CD4-positive, CD25-positive, alpha-beta regulatory T cell (primary cell): ENCODE measurements at regions not wholly inside any gene's neighbourhood (a gene's known extent, or its start where the extent isn't known, plus 50 kb on each side); places are given as distances from the start of the nearest gene placed in this dataset.
"Not testable (repeated sequence)": the region's sequence is repeated elsewhere in the genome, so short reads cannot be mapped to it uniquely, and the experiment has no call there.

Experiments used
- ATAC-seq, 2 donors: fragments of 150-1000 bp; cut with Tn5 transposase; one replicate each; pipeline ENCODE4 v1.10.0; 2021; ENCODE audit warnings: low read depth in 2 of 2, moderate number of reproducible peaks in 2 of 2, moderate library complexity in 1 of 2
- DNase-seq, 3 donors: peaks; one replicate each; pipeline versions ENCODE4 v3.0.0 to v3.0.0-alpha.2; 2012 to 2022; ENCODE audit warnings: mixed read lengths in 1 of 3
- H3K27ac ChIP-seq: one replicate; pipeline ENCODE4 v1.7.0; 2013; ENCODE audit warnings: mild to moderate bottlenecking, low read length; ENCODE audit not compliant: insufficient read depth, poor library complexity, severe bottlenecking
- H3K27me3 ChIP-seq: one replicate; pipeline ENCODE4 v1.7.0; 2013; ENCODE audit warnings: low read length; ENCODE audit not compliant: control insufficient read depth, insufficient read depth
- H3K36me3 ChIP-seq: one replicate; pipeline ENCODE4 v1.7.0; 2013; ENCODE audit warnings: mild to moderate bottlenecking, low read length, moderate library complexity; ENCODE audit not compliant: control insufficient read depth, insufficient read depth
- H3K4me1 ChIP-seq: 2 replicates; pipeline ENCODE4 v1.7.0; 2013; ENCODE audit warnings: mild to moderate bottlenecking, low read length; ENCODE audit not compliant: insufficient read depth, control insufficient read depth, poor library complexity, severe bottlenecking
- H3K4me3 ChIP-seq: one replicate; pipeline ENCODE4 v1.7.0; 2013; ENCODE audit warnings: low read depth, mild to moderate bottlenecking, low read length, moderate library complexity
- H3K9me3 ChIP-seq, 2 experiments: 1 replicate in 1 of 2; 2 replicates in 1 of 2; pipeline ENCODE4 v1.7.0; 2013; ENCODE audit warnings: low read length in 2 of 2, mild to moderate bottlenecking in 1 of 2, moderate library complexity in 1 of 2; ENCODE audit not compliant: control insufficient read depth in 2 of 2
- H3K27ac Mint-ChIP-seq, 3 donors: one replicate each; pipeline ENCODE4 v1.8.0; 2020 to 2022; ENCODE audit warnings: mild to moderate bottlenecking in 3 of 3, mixed read lengths in 3 of 3, moderate library complexity in 2 of 3
- H3K27me3 Mint-ChIP-seq: one replicate; pipeline ENCODE4 v1.8.0; 2022; ENCODE audit warnings: mild to moderate bottlenecking, mixed read lengths
- H3K36me3 Mint-ChIP-seq: one replicate; pipeline ENCODE4 v1.8.0; 2020; ENCODE audit warnings: mixed read lengths
- H3K4me1 Mint-ChIP-seq, 4 donors: one replicate each; pipeline ENCODE4 v1.8.0; 2020 to 2022; ENCODE audit warnings: mixed read lengths in 4 of 4, mild to moderate bottlenecking in 1 of 4
- H3K4me3 Mint-ChIP-seq, 4 donors: one replicate each; pipeline ENCODE4 v1.8.0; 2020 to 2022; ENCODE audit warnings: mild to moderate bottlenecking in 4 of 4, mixed read lengths in 4 of 4, moderate library complexity in 3 of 4
- H3K9me3 Mint-ChIP-seq, 7 donors: one replicate each; pipeline ENCODE4 v1.8.0; 2020 to 2022; ENCODE audit warnings: mixed read lengths in 7 of 7, mild to moderate bottlenecking in 3 of 7, moderate library complexity in 2 of 7

DNA sequence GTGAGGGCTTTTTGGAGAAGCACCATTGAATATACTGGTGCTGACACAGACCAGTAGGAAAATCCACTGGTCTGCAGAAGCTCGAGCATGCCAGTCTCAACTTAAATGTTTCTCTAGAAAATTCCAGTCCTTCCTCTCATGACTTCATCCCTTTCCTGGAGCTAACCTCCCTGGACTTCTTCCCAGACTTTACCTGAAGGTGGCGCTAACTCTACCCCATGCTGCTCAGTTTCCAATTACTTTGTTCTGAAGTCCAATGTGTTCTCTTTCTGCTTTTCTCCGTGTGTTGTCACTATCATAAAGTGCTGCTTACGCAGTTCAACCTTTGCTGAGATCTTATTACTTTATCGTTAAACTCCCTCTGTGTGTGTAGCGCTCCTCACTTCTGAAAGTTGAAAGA, 158.4 kb downstream of the ZNF37A start:
- DNase-seq, H3K36me3 Mint-ChIP-seq: not testable (repeated sequence)
- peaks cover 3 to 29% (median 8%) of the 10 kb centered on the region in 7 donors for H3K9me3 Mint-ChIP-seq

DNA sequence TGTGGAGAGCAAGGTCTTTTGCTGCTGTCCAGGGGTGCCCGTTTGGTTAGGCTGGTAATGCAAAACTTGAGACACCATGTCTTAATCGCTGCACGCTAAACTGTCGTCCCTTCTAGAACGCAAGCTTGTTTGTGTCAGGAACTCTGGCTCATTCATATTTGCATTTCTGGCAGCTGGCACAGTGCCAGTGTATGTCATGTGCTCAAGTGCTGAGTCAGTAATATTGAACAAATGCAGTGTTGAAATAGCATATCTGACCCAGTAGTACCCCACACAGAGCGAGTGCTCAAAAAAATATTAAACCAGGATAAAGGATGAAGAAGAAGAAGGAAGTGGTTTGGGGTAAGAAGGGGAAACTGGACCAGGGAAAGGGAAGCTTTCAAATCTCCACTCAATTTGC, 173.4 kb downstream of the ZNF37A start:
- not testable (repeated sequence) for H3K27ac Mint-ChIP-seq, H3K4me3 Mint-ChIP-seq, H3K36me3 Mint-ChIP-seq, H3K27me3 ChIP-seq, ATAC-seq, H3K9me3 ChIP-seq, H3K27me3 Mint-ChIP-seq, H3K27ac ChIP-seq, DNase-seq, H3K4me3 ChIP-seq, H3K36me3 ChIP-seq, H3K4me1 Mint-ChIP-seq, H3K4me1 ChIP-seq
- H3K9me3 Mint-ChIP-seq: peaks cover 2 to 13% (median 5%) of the 10 kb centered on the region in 7 donors

More for the DNA sequence above, 158.4 kb downstream of the ZNF37A start:
- H3K9me3 ChIP-seq, ATAC-seq, H3K4me3 ChIP-seq, H3K4me1 ChIP-seq, H3K27ac ChIP-seq, H3K27me3 Mint-ChIP-seq, H3K27me3 ChIP-seq, H3K36me3 ChIP-seq, H3K4me1 Mint-ChIP-seq, H3K4me3 Mint-ChIP-seq, H3K27ac Mint-ChIP-seq: not testable (repeated sequence)

DNA sequence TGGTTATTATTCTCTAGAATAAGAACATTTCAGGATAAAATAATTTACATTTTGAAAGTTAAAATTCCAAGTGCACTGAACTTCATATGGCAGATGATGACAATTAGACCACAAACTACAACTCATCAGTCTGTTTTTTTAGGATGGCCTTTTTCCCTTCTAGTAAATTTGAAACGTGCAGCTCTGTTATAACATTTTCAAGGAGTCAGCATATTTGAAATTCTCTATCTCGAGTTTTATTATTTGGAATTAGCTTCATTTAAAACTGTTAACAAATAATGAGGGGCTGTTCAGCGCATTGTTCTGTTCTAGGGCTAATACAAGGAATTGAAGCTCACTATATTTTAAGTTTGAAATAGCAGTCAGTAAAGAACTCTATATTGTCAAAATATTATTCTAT, 176.9 kb downstream of the ZNF37A start:
- not testable (repeated sequence) for H3K36me3 ChIP-seq, H3K27ac Mint-ChIP-seq, H3K4me3 Mint-ChIP-seq, H3K27ac ChIP-seq, H3K9me3 ChIP-seq, DNase-seq, ATAC-seq, H3K9me3 Mint-ChIP-seq, H3K4me1 Mint-ChIP-seq, H3K4me3 ChIP-seq, H3K27me3 ChIP-seq, H3K36me3 Mint-ChIP-seq, H3K4me1 ChIP-seq, H3K27me3 Mint-ChIP-seq

GRCh38 chr10:38274879-38275278, 180.7 kb downstream of the ZNF37A start:
- H3K27ac Mint-ChIP-seq, H3K4me3 Mint-ChIP-seq, H3K4me1 Mint-ChIP-seq, DNase-seq, H3K4me3 ChIP-seq, H3K27me3 Mint-ChIP-seq, H3K36me3 Mint-ChIP-seq, H3K36me3 ChIP-seq, H3K4me1 ChIP-seq, ATAC-seq, H3K9me3 Mint-ChIP-seq, H3K9me3 ChIP-seq, H3K27ac ChIP-seq, H3K27me3 ChIP-seq: not testable (repeated sequence)

DNA sequence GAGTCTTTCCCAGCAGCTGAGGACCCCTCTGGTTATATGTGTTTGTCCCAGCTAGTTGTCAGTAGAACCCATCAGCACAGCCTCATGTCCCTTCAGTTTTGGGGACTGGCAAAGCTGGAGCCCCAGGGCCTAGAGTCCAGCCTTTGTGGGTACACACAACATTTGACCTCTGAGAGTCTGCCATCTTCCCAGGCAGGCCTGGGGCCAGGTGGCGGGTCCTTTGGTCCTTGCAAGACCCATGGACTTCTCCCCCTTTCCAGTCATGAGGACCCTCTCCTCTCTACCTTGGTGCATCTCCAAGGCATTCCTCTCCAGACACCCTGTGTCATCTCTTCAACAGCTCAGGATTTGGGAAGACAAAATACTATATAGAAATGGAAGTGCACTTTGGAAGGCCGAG, 198.4 kb downstream of the ZNF37A start:
- not testable (repeated sequence) for H3K36me3 ChIP-seq, H3K4me3 Mint-ChIP-seq, H3K27ac Mint-ChIP-seq, H3K9me3 ChIP-seq, ATAC-seq, H3K4me1 Mint-ChIP-seq, H3K27me3 Mint-ChIP-seq, H3K4me3 ChIP-seq, H3K9me3 Mint-ChIP-seq, DNase-seq, H3K27ac ChIP-seq, H3K36me3 Mint-ChIP-seq, H3K4me1 ChIP-seq, H3K27me3 ChIP-seq

DNA sequence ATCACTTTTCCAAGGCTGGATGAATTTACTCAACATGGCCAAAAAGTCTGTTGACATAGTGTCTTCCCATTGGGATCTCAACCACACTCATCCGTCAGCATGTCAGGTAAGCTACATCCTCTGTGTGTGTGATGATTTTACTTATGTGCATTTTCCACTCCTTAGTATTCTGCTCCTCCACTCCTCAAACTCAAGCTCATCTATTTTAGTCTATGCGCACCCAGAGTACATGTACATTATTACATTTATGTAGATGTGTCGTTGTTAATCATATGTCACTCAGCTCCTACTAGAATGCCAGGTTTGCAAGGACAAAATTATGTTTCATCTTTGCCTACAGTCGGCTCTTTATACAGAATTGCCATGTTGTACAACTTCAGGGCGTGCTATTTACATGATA, 216.0 kb downstream of the ZNF37A start:
- not testable (repeated sequence) for H3K27me3 Mint-ChIP-seq, H3K27me3 ChIP-seq, H3K36me3 ChIP-seq, H3K4me1 ChIP-seq, ATAC-seq, H3K27ac Mint-ChIP-seq, H3K9me3 ChIP-seq, H3K4me3 ChIP-seq, H3K9me3 Mint-ChIP-seq, H3K4me1 Mint-ChIP-seq, H3K36me3 Mint-ChIP-seq, H3K27ac ChIP-seq, DNase-seq, H3K4me3 Mint-ChIP-seq

- not testable (repeated sequence) for DNase-seq, H3K4me1 Mint-ChIP-seq, H3K4me3 Mint-ChIP-seq, H3K27me3 Mint-ChIP-seq, H3K27me3 ChIP-seq, H3K36me3 ChIP-seq, H3K4me1 ChIP-seq, H3K9me3 Mint-ChIP-seq, H3K27ac ChIP-seq, H3K27ac Mint-ChIP-seq, H3K9me3 ChIP-seq, H3K4me3 ChIP-seq, H3K36me3 Mint-ChIP-seq, ATAC-seq
Measured at GRCh38 chr10:38315090-38315805, 221.1 kb downstream of the ZNF37A start.

- not testable (repeated sequence) for H3K4me3 Mint-ChIP-seq, H3K27ac Mint-ChIP-seq, H3K27ac ChIP-seq, H3K4me1 Mint-ChIP-seq, H3K4me1 ChIP-seq, DNase-seq, ATAC-seq, H3K27me3 ChIP-seq, H3K4me3 ChIP-seq, H3K36me3 ChIP-seq, H3K27me3 Mint-ChIP-seq, H3K9me3 ChIP-seq, H3K36me3 Mint-ChIP-seq, H3K9me3 Mint-ChIP-seq
Measured at GRCh38 chr10:38321393-38321792, 227.3 kb downstream of the ZNF37A start.
